ENCODE measurements at regions not wholly inside any gene's neighbourhood (a gene's known extent, or its start where the extent isn't known, plus 50 kb on each side); places are given as distances from the start of the nearest gene placed in this dataset.

- ATAC-seq (no peak), DNase-seq (ENCODE audit: low spot score) (no peak)
- Mint-ChIP-seq H3K4me1 (peaks cover 20% of the 10 kb centered on the region), H3K36me3 (peaks cover 3% of the 10 kb centered on the region; the same call in 1 of the 2 replicates), H3K4me3 (no peak overlapping the region), H3K9me3 (0 out of 2 replicates have a peak, but pooled peaks cover 3% of the 10 kb centered on the region), H3K27ac (peak overlapping the region; percentile 10; the same call in 1 of the 2 replicates), H3K27me3 (ENCODE audit: low read depth) (peaks cover 7% of the 10 kb centered on the region; the same call in 1 of the 2 replicates)
- no peak for TF ChIP-seq MLX (CRISPR knock-in tag; IDR thresholded peaks at IDR 0.05)
- no peak for TF ChIP-seq PRRX2 (CRISPR knock-in tag; IDR thresholded peaks at IDR 0.05)
- ChIA-PET CTCF (no interaction called here), POLR2A (no interaction called here)
These were observed 65.1 kb upstream of the DNAH5 start for GRCh38 chr5:14009575-14009974.

- H3K27ac Mint-ChIP-seq, result no peak overlapping the region; the same call in 1 of the 2 replicates
- ChIA-PET POLR2A (no interaction called here), CTCF (no interaction called here)
- peaks cover 5% of the 10 kb centered on the region for H3K36me3 Mint-ChIP-seq
- ATAC-seq (no peak), DNase-seq (ENCODE audit: low spot score) (no peak)
- peaks cover 5% of the 10 kb centered on the region for H3K9me3 Mint-ChIP-seq
- TF ChIP-seq PRRX2 (CRISPR knock-in tag; IDR thresholded peaks at IDR 0.05) (no peak), GABPB1 (CRISPR knock-in tag; IDR thresholded peaks at IDR 0.05) (0 out of 2 replicates have a peak, but pooled peaks have one; percentile 50), ZNF219 (CRISPR knock-in tag; IDR thresholded peaks at IDR 0.05; ENCODE audit: borderline replicate concordance) (no peak)
- H3K4me1 Mint-ChIP-seq, result peaks cover 20% of the 10 kb centered on the region
- H3K4me3 Mint-ChIP-seq, result no peak overlapping the region
- peaks cover 9% of the 10 kb centered on the region for H3K27me3 Mint-ChIP-seq (ENCODE audit: low read depth)
These were observed 64.4 kb upstream of the DNAH5 start for GRCh38 chr5:14008819-14009311.

- Mint-ChIP-seq H3K27ac (no peak overlapping the region), H3K36me3 (peaks cover 10% of the 10 kb centered on the region), H3K4me1 (peaks cover 17% of the 10 kb centered on the region), H3K27me3 (ENCODE audit: low read depth) (peaks cover 16% of the 10 kb centered on the region), H3K9me3 (peaks cover 12% of the 10 kb centered on the region), H3K4me3 (no peak overlapping the region)
- TF ChIP-seq E2F4 (CRISPR knock-in tag; IDR thresholded peaks at IDR 0.05; ENCODE audit: borderline replicate concordance, low read depth) (no peak), USF1 (CRISPR knock-in tag; IDR thresholded peaks at IDR 0.05) (no peak), ZNF263 (CRISPR knock-in tag; IDR thresholded peaks at IDR 0.05; ENCODE audit: low read depth) (no peak), HMGA2 (CRISPR knock-in tag; IDR thresholded peaks at IDR 0.05) (no peak), NFE2L1 (CRISPR knock-in tag; IDR thresholded peaks at IDR 0.05) (no peak), CBFB (CRISPR knock-in tag; IDR thresholded peaks at IDR 0.05; ENCODE audit: low read depth) (no peak), AR (CRISPR knock-in tag; IDR thresholded peaks at IDR 0.05) (no peak), OVOL2 (CRISPR knock-in tag; IDR thresholded peaks at IDR 0.05; ENCODE audit: borderline replicate concordance) (no peak), ZNF425 (CRISPR knock-in tag; conservative IDR thresholded peaks at IDR 0.05) (no peak)
- CTCF ChIA-PET, result interaction anchor here (1.0 kb wide), 1 partner anchor 107 kb away, joined by 3 read pairs; no protein-coding TSS in a partner anchor
- DNase-seq (ENCODE audit: low spot score) (no peak), ATAC-seq (no peak)
- POLR2A ChIA-PET, result no interaction called here
These were observed 62.5 kb upstream of the DNAH5 start for GRCh38 chr5:14006823-14007520.

Measured in WTC11 (cell line).